SK-N-DZ (cell line): ENCODE measurements at regions not wholly inside any gene's neighbourhood (a gene's known extent, or its start where the extent isn't known, plus 50 kb on each side); places are given as distances from the start of the nearest gene placed in this dataset.

Experiments used
- DNase-seq: peaks from one replicate; pipeline ENCODE4 v3.0.0-alpha.2; 2015; ENCODE audit warnings: low spot score

GRCh38 chr18:46265196-46266156, 161.3 kb downstream of the HAUS1 start:
- no peak for DNase-seq

DNA sequence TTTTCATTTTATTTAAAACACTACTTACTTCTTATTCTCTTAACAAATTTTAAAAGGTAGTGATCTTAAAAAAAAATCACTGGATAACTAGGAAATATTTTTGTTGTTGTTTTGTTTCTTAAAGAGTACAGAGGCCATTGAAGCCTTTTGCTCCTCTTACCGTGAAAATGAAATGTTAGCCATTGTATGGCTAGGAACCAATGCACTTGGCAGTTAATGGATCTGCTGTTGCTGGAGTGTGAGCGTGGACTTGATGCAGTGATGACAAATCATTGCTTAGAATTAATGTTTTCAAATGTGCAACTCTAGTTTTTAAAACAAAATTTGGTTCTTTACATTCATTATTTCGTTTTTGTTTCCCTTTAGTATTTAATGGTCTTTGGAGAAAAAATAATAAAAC, 162.3 kb downstream of the HAUS1 start:
- DNase-seq = no peak

GRCh38 chr18:46268671-46269070, 164.5 kb downstream of the HAUS1 start:
- DNase-seq = no peak

GRCh38 chr18:46269275-46269674, 165.1 kb downstream of the HAUS1 start:
- no peak for DNase-seq

GRCh38 chr18:46271488-46271887, 167.3 kb downstream of the HAUS1 start:
- DNase-seq = no peak

- no peak for DNase-seq
These were observed 169.7 kb downstream of the HAUS1 start for GRCh38 chr18:46273861-46274260.

- DNase-seq = no peak
These were observed 170.1 kb downstream of the HAUS1 start for GRCh38 chr18:46274266-46274665.

GRCh38 chr18:46275370-46275769, 171.2 kb downstream of the HAUS1 start:
- DNase-seq = no peak

DNA sequence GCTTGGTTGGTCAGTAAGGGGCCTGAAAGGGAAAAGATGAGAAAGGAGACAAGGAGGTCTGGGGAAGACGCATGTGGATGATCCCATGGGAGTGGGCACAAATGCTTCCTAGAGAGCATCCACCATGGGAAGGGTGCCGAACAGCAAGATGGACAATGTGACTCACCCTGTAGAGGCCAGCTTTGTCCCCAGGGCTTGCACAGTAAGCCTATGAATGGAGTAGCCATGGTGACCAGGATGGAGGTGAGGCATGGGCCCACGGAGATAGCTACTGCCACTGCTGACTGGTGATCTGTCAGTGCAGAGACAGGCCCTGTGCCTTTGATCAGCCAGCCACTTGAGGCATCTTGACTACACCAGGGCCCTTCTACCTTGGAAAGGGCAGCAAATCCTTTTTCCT, 172.6 kb downstream of the HAUS1 start:
- DNase-seq = no peak

- no peak for DNase-seq
These were observed 174.6 kb downstream of the HAUS1 start for GRCh38 chr18:46278481-46279465.

- DNase-seq = no peak
These were observed 175.5 kb downstream of the HAUS1 start for GRCh38 chr18:46279673-46280072.

DNA sequence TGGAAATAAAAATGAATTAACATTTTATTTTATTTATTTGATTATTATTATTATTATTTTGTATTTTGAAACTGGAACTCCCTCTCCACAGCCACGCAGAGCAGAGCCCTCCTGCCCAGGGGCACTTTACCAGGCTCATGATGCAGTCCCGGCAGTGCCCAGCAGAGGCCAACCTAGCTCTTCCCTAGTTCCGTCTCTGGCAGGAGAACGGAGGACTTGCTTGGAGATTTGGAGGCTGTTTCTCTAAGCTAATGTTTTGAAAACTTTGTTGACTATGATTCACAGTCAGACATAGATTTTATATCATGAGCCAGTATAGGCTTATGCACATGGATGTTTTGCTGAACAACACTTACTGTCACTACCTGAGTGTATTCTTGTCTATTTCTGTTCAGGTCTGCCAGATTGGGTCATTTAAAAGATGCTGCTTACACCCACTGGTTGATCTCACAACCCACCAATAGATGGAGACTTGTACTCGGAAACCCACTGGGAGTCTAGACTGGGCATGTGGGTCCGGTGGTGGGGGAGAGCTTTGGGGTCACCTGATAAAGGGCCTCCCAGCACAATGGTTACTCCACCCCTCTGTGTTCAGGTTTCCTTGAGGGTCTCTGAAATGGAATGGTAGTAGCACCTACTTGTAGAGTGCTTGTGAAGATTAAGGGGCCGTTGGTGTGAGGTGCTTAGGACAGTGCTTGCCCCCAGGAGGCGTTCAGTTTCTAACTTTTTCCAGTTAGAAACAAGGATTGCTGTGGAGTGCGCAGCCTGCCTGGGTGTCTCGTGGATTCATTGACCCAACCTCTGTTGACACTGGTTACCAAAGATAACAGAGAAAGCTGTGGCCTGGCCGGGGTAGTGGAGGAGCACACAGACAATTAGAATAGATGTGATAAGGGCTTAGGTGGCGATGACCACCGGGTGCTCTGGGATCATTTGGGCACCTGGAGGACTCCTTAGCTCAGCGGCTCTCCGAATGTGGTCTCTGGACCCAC, 177.3 kb downstream of the HAUS1 start:
- peak; percentile 74 for DNase-seq

DNA sequence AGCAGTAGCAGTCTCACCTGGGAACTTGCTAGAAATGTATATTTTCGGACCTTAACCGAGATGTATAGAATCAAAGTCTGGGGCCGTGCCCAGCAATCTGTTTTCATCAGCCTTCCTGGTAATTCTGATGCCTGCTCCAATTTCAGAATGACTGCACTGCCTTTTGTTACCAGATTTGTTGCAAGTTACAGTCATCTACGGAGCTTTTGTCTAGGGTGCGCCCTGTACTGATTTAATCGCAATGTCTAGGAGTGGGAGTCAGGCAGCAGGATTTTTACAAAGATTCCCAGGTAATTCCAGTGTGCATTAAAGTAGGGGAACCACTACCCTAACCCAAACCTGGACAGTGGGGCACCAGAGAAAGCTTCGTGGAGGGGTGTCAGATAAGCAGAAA, 178.0 kb downstream of the HAUS1 start:
- DNase-seq = no peak

DNA sequence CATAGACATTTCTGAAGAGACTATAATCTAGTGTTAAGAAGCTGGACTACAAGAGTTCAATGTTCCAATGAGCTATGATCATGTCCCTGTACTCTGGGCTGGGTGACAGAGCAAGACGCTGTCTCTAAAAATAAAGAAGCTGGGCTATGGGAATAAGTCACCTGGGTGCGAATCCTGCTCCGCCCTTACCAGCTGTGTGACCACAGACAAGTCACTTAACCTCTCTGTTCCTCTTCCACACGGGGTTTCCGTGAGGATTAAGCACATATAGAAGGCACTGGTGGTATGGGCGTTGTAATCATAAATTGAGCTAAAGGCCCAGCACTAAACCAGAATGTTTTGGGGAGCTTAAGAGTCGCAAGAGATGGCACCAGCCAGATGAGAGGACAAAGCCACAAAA, 178.5 kb downstream of the HAUS1 start:
- no peak for DNase-seq

- DNase-seq = peak; percentile 19
These were observed 179.1 kb downstream of the HAUS1 start for GRCh38 chr18:46283268-46283667.

GRCh38 chr18:46283895-46284295, 179.7 kb downstream of the HAUS1 start:
- peak; percentile 76 for DNase-seq

GRCh38 chr18:46289463-46289862, 185.3 kb downstream of the HAUS1 start:
- DNase-seq = no peak

DNA sequence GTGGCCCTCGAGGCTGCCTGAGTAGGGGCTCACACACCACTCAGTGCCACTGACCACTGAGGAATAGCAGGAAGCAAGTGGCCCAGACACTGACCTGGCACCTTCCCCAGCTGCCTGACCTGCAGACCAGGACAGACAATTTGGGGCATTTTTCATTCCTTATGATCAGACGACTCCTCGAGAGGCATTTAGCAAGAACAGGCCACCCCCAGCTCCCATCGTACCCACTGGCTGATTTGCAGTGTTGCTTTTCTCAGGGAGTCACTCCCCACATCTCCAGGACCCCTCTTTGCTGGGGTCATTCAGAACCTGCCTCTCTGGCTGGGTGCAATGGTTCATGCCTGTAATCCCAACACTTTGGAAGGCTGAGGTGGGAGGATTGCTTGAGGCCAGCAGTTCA, 185.7 kb downstream of the HAUS1 start:
- no peak for DNase-seq

- no peak for DNase-seq
These were observed 186.3 kb downstream of the HAUS1 start for GRCh38 chr18:46290440-46291020.

DNA sequence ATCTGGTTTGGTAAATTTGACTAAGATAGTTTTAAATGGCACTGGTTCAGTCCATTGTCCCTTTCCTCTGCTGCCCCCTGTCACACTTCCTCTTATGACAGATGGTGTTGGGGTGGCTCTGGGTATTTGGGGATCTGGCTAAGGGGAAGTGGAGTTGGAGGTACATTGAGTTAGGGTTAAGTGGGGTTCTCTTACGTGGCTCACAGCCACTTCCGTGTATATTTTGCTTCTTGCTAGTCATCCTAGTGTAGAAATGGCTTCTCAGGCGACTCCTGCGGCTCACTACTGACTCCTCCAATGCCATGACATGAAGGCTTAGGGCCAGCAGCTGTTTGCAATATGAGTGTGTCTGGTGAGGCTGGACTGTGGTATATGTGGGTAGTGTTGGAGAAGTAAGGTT, 187.0 kb downstream of the HAUS1 start:
- no peak for DNase-seq

- DNase-seq = no peak
These were observed 189.6 kb downstream of the HAUS1 start for GRCh38 chr18:46293742-46294181.
